Fibroblast of skin of left quadriceps (primary cell): ENCODE measurements at regions not wholly inside any gene's neighbourhood (a gene's known extent, or its start where the extent isn't known, plus 50 kb on each side); places are given as distances from the start of the nearest gene placed in this dataset.

ENCODE experiments used
- DNase-seq, 2 experiments: peaks; one replicate each; pipeline ENCODE4 v3.0.0-alpha.2; 2013; ENCODE audit warnings: low read depth in 2 of 2

DNA sequence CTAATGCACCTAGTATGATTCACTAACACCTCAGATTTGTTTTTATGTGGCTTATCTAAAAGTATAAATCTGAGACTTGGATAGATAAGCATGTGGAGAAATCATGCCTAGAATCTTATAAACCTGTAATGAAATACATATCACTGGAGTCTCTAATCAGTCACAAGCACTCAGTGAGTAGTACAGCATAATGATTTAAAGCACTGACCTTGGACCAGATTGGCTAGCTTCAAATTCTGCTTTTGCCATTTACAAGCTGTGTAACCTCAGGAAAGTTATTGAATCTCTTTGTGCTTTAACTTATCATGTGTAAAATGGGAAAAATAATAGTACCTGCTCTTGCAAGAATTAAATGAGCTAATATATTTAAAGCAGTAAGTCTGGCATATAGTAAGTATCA is 61.2 kb upstream of the ALDH1A1 start:
- DNase-seq = no peak

GRCh38 chr9:73011956-73012355 is 59.1 kb upstream of the ALDH1A1 start:
- DNase-seq = no peak

GRCh38 chr9:73011181-73011750 is 58.4 kb upstream of the ALDH1A1 start:
- peak; percentile 11 to 21 for DNase-seq

DNA sequence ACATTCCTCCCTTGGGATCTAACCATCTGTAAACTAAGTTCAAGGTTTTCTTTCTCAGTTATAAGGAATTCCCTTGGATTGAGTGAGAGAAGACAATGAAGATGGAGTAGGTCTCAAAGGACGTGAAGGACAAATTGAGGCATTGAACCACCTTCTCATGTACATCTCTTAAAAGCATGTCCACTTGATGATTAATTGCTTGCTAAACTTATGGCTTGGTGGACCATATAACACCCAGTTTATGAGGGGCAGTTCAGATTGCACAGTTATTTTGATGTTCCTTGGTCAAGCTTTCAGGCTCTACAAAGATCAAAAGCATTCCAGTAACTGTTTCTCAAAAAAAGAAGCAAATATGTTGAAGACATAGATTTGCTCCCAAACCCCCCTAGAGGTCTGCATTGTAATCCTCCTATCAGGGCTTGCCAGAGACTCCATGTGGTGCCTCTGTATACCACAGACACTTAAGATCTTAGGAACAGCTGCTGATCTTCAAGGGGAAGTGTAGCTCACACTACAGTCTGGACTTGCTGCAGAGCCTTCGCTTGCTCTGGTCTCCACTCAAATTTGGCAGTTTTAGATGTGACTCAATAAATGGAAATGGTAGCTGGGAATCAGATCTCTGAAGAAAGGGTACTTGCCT is 56.9 kb upstream of the ALDH1A1 start:
- DNase-seq = no peak

- DNase-seq = no peak
Measured at GRCh38 chr9:73007966-73008672, 55.3 kb upstream of the ALDH1A1 start.

GRCh38 chr9:73006986-73007385 is 54.1 kb upstream of the ALDH1A1 start:
- DNase-seq = no peak
